Stimulated activated CD8-positive, alpha-beta memory T cell treated with anti-CD3 and anti-CD28 coated beads, Interleukin-2, amount 100 ng/mL, for 48 hours (primary cell): ENCODE measurements at regions not wholly inside any gene's neighbourhood (a gene's known extent, or its start where the extent isn't known, plus 50 kb on each side); places are given as distances from the start of the nearest gene placed in this dataset.
"Not testable (repeated sequence)": the region's sequence is repeated elsewhere in the genome, so short reads cannot be mapped to it uniquely, and the experiment has no call there.

ENCODE experiments used
- DNase-seq, 2 donors: peaks; one replicate each; pipeline ENCODE4 v3.0.0-alpha.2; 2020; ENCODE audit warnings: low read depth in 2 of 2

DNA sequence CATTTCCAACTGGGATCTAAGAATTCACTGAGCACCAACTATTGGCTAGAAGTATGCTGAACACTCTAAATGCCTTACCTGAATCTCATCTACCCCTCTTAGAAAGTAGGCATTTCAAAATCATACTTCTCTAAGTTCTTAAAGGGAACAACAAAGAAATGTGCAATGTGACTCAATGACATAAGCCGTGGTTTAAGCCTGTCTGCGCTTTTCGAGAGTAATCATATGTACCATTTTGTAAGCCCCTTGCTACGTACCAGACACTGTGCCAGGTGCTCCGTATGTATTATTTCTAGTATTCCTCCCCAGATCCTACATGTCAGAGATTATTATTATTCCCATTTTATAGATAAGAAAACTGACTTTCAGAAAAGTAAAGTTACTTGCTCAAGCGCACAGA is 454.2 kb downstream of the SETD4 start:
- DNase-seq: no peak

DNA sequence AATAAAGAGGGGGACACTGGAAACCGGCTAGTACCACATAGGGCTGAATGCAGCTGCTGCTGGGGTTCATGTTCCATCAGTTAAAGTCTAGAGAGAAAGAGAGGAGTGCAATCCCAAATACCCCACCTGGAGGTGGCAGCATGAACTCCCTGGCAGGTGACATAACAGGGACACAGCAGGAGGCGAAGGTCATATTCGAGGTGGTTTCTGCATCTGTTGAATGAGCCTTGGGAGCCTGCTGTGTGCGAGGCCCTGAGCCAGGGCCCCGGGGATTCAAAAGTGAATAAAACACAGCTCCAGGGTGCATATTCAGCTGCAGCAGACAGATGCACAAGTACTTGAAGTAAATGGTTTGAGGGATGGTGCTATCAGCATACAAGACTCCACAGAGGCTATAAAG is 456.8 kb downstream of the SETD4 start:
- DNase-seq: no peak

- no peak for DNase-seq
These were observed 457.4 kb downstream of the SETD4 start for GRCh38 chr21:35602811-35603362.

GRCh38 chr21:35601211-35601610 is 459.1 kb downstream of the SETD4 start:
- DNase-seq: no peak

DNA sequence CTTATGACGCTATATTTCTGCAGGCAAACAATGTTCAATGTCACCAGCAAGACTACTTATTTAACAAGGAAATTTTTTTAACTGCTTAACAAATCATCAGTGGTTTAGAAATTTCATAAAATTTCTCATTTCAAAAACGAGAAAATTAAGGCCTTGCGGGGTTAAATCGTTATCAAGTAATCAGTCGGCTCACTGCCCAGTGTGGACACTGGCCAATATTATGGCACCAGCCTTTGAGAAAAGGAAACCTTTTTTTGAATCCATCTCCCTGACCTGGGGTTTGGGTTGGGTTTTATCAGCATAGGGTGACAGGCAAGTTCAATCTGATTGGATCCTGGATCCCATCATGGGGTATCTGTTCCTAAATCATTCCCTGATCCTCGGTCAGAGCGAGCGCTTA is 461.2 kb downstream of the SETD4 start:
- no peak for DNase-seq

GRCh38 chr21:35597750-35598339 is 462.5 kb downstream of the SETD4 start:
- DNase-seq: no peak

DNA sequence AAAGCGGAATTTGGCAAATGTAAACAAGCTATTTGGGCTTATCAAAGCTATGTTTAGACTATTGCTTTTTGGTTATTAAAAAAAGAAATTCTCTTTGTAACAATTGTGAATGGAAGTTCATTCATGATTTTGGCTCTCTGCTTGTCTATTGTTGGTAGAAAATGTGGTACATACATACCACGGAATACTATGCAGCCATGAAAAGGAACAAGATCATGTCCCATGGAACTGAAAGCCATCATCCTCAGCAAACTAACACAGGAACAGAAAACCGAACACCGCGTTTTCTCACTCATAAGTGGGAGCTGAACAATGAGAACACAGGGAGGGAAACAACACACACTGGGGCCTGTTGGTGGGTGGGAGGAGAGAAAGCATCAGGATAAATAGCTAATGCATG is 465.4 kb downstream of the SETD4 start:
- DNase-seq: no peak

DNA sequence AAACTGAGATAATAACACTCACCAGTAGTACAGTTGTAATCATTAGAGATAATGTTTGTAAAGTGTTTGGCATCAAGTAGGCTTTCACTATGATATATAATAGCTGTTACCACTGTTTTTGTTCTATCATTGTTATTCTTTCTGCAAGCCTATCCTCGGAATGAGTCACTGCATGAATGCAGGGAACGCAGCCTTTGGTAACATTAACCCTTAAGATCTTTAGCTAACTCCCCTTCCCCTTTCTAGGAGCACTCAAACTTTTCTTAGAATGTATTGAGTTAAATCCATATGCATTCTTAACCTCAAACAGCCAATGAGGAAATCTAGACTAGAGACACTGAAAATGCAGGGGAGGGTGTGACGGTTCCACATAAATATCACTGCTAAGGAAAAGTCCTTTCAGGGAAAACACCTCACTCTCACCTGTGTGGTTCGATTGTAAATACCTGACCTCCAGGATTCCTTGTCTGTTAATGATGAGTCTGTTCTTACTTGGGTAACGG is 467.3 kb downstream of the SETD4 start:
- no peak for DNase-seq

- not testable (repeated sequence) for DNase-seq
These were observed 470.0 kb downstream of the SETD4 start for GRCh38 chr21:35590284-35590683.

DNA sequence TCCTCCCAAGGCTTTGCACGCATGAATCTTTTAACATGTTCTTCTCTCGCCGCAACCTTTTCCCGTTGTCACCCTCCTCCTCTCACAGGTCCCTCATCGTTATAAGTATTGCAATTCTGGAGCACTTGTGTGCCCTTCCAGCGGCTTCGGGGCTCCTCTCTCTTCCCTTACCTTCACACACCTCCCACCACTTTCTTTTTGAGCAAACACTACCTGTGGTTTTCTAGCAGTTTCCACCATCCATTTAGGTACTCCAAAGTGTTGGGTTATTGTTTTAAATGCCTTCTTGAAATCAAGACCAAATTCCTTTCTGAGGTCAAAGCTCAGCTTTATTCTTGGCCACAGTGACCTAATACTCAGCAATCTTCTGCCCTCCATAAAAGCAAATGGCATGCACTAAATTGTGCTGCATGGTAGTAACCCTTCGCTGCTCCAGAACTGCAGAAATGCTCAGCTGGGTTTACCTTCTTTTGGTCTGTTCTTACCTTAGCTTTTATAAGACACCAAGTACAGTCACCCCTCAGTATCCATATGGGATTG is 472.4 kb downstream of the SETD4 start:
- DNase-seq: no peak

- no peak for DNase-seq
These were observed 474.0 kb downstream of the SETD4 start for GRCh38 chr21:35586305-35586704.

DNA sequence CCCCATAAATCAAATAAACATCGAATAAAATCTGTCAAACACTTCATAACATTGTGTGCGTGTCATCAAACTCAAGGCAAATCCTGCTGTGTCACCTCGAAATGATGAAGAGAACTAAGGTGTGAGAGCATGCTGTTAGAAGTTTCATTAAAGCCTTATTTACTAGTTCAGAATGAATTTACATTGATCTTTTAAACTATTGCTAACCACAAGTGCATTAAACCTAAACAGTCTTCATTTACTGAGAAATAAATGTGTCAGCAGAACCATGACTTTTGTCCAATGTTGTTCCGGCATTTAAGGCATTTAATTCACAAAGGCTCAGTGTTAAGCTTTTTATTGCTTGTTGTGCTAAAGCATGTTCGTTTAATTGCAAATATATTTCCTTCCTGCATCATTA is 474.4 kb downstream of the SETD4 start:
- DNase-seq: no peak

DNA sequence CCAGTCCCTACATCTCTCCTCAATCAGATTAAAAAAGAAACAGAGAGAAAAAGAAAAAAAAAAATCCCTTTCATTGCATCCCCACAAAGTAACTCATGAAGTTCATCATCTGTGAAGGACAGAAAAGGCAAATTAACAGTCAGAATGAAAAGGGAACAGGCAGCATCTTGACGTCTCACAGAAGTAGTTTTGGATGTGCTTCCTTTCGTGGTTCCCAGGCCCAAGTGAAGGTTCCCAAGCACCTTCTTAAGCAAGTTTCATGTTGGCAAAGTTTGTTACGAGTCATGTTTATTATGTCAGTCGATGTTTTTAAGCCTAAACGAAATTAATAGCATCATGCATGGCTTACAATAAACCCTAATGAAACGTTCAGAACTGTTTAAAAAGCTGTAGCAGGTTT is 475.2 kb downstream of the SETD4 start:
- DNase-seq: no peak

GRCh38 chr21:35583566-35584216 is 476.6 kb downstream of the SETD4 start:
- DNase-seq: no peak

DNA sequence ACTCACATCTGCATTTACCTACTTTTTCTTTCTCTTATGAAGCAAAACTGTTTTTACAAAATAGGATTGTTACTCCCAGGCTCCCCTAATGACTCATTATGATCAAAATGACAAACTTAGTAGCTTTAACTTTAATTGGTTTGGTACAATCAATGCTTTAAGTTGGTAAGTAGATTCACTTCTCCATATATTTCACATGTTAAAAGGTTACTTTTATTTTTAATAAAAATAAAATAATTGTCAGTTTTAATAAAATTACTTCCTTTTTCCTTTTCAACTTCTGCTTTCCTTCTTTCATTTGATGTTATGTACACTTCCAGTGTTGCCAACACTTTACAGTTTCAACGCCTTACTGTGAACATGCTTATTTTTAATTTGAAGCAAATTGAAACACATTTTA is 477.6 kb downstream of the SETD4 start:
- no peak for DNase-seq

DNA sequence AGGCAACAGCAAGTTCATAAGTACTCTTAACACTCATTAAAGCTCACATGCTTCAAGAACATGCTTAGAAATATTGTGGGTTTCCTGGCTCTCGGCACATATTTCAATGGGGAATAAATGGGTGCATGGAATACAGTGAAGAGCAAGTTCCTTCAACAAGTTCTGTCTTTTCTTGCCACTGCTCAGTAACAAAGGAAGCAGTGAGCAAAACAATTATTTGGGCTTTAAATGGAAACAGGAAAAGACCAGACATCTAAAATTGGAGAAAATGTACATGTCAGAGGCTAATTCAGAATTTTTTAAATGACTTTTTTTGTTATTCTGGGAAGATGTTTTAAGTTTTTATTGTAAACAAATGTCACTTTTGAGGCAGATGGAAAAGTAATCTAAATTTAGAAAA is 478.7 kb downstream of the SETD4 start:
- no peak for DNase-seq

DNA sequence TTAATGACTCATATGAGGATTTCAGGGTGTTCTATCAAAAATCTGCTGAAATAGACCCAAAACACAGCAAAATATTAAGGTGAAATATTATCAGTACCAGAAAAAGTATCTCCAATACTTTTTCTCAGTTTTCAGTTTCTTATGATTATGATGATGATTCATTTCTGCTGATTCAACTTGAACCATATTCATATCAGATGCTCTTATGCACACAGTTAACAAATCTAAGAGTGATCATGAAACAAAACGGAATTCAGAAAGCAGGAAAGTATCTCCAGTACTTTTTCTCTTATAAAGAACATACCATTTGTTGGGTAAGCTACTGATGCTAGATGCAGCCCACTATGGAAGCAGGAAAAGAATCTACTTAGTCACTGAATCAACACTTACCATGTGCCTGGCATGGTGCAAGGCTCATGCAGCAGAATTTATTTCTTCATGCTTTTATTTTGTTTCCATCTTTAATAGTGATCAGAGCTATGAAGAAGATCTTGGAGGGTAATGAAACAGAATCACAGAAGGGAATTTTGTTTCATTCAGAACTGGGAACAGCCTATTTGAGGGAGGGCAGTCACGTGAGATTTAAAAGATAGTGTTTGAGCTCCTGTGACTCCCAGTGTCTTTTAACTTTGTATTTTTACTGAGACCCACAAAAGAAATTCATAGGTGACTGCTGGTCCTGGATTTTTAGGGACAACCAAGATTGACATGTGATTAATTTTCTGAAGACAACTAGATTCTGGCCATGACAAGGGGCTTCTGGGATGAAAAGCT is 480.6 kb downstream of the SETD4 start:
- no peak for DNase-seq

DNA sequence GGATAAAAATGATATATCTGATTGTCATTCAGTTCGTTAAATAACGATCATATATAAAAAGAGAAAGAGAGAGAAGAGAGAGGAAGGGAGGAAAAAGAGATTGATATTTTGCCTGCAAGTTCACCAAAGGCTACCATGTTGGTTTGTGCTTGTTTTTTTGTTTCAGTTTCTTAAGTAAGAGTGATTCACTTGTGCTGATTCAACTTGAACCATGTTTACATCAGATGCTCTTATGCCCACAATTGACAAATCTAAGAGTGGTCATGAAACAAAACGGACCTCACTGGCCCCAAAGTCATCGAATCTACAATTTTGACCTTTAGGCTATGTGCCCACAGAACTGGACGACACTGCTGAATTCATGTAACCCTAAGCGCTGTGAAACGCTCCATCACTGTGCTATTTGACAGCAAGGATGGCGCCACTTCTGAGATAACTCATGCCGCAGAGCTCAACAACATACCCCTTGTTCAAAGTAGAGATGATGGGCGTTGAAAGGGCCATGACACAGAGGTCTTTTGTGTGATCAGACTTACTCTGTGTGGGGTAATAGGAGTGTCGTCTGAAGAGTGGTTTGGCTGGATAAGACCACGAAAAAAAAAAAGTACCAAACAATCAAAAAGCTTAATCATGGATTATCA is 481.4 kb downstream of the SETD4 start:
- no peak for DNase-seq

GRCh38 chr21:35578347-35578782 is 482.0 kb downstream of the SETD4 start:
- no peak for DNase-seq

DNA sequence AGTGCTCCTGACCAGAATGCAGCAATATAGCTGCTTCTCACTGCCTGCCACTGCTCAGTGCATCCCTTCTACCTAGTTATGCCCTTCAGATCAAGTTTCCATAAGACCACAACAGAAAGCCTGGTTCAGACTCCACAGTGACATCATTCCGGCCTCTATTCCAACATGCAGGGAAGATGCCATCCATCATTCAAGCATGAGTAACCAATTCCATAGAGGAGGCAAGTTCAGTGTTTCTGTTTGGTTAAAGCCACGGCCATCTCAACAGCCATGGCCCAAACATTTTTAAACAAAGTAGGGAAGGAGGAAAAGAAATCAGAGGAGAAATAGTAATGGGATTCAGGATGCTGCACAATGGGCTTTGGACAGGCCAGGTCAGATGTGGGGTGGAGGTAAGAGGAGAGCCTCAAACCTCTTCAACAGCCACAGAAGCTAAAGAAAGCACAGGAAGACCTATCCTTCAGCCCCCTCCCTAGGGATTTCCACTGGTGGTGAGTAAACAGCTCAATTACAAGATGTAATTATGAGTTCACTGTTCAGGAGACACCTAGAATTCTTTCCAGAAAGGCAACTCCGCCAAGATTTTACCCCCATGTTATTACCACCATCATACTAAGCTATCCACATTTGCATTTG is 484.9 kb downstream of the SETD4 start:
- DNase-seq: no peak
